22Rv1 (cell line): ENCODE measurements at regions not wholly inside any gene's neighbourhood (a gene's known extent, or its start where the extent isn't known, plus 50 kb on each side); places are given as distances from the start of the nearest gene placed in this dataset.
A peak's percentile ranks its signal among the peaks of the same experiment; 100 is the strongest.

ENCODE experiments used
- H3K27ac ChIP-seq: fragments of 450-650 bp; 2 replicates; pipeline ENCODE4 v1.5.1; 2017
- CTCF ChIP-seq: fragments of 450-650 bp; IDR thresholded peaks from 2 replicates; pipeline ENCODE4 v1.5.1; 2017; ENCODE audit warnings: mild to moderate bottlenecking
- ZFX ChIP-seq: fragments of 450-650 bp; IDR thresholded peaks from 2 replicates; pipeline ENCODE4 v1.6.1; 2017; ENCODE audit warnings: antibody characterized with exemption, borderline replicate concordance

DNA sequence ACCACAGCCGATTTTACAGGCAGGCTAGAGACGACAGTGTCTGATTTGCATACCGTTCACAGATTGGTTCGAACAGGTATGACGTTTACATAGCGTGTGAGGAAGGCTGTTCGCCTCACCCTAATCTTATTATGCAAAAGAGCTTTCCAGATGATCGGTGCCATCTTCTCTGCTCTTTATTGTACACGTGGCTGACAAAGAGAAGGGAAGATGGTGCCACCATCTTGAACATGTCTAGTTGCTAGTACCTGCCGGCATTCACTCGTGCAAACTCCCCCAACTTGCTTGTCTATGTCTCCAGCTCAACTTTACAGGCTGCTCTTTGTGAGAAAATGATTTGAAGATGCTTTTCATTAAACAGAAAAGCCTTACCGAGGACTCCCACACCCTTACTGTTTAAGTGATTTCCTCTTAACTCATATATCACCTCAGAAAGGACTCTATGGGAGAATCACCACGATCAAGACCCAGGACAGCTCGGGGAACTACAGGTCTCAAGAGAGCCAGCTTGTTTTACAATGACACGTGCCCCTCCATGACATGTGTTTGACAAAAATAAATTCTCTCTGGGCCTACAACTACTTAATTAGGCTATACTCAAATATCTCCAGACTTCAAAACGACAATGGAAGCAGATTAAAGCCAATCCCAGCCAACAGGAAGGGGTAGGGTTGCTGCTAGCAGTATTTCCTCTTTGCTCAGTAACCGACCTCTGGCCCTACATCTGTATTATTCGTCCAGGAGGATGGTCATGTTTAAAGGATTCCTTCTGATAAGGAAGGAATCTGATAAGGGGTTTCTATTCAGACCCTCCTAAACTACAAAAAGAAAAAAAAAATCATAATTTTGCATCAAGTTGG, 480.6 kb downstream of the TMEM114 start:
- TF ChIP-seq CTCF (no peak), ZFX (no peak)

DNA sequence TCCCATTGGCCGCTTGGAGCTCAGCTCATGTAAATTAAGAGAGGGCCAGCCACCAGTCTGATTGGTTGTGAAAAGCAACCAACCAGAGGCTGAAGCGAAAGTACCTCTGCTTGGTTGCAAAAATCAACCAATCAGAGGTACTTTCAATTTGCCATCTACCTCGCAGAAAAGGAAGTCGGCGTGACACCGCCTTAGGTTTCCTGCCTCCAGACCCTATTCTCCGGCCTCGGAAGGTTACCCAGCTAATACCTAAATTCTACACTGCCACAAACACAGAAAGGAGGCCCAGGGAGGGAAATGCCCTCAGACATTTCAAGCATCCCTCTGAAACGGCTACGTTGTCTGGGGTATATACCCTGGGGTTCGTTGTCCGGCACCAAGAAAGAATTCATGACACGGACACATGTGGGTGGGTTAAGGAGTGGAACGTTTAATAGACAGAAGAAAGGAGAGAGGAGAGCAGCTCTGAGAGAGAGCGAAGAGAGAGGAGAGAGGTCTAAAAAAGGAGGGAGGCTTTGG, 481.3 kb downstream of the TMEM114 start:
- TF ChIP-seq CTCF (no peak), ZFX (no peak)
- H3K27ac ChIP-seq: no peak overlapping the region; the same call in 1 of the 2 replicates

More for the DNA sequence above, 480.6 kb downstream of the TMEM114 start:
- H3K27ac ChIP-seq: peak overlapping the region; percentile 34; the same call in 1 of the 2 replicates

DNA sequence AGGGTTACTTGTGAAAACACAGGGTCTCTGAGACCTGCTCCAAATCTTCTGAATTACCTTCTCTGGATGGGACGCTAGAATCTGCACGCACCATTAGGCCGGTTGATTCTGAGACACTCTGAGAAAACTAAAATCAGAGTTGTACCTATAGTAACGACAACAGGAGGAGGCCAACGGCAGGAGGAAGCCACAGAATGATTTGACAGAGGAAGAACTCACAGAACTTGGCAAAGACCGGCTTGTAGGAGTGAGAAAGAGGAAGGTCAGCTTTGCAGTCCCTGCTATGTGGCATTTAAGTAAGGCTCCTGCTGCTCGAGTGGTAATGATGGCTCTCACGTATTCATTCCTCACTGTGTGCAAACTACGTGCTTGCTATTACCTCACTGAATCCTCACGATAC, 483.0 kb downstream of the TMEM114 start:
- no peak for TF ChIP-seq CTCF
- TF ChIP-seq ZFX: no peak
- H3K27ac ChIP-seq: no peak overlapping the region

DNA sequence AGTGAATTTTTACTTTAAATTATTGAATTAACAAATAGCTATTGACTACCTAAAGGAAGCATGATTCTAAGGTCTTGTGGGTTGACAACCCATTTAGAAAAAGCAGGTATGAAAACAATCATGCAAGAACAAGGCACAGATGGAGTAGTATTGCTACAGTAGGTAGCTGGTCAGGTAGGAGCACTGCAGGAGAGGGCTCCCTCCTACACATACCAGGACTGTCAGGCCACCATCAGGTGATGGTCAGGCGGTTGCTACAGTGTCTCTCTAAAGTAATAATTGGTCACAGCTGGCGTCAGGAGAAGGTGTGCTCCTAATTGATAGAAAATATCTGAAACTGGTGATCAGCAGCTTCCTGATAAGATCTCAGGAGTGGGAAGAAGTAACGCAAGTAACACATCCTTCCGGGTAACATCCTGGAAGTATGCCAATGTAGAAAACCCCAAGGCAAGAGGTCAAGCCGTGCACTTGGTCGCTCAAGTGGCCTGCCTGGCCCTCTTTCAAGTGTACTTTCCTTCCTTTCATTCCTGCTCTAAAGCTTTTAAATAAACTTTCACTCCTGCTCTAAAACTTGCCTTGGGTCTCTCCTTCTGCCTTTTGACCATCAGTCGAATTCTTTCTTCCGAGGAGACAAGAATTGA, 486.5 kb downstream of the TMEM114 start:
- TF ChIP-seq CTCF (no peak), ZFX (no peak)
- no peak overlapping the region for H3K27ac ChIP-seq

GRCh38 chr16:8099586-8099985, 490.7 kb downstream of the TMEM114 start:
- H3K27ac ChIP-seq: no peak overlapping the region
- TF ChIP-seq CTCF (no peak), ZFX (no peak)

DNA sequence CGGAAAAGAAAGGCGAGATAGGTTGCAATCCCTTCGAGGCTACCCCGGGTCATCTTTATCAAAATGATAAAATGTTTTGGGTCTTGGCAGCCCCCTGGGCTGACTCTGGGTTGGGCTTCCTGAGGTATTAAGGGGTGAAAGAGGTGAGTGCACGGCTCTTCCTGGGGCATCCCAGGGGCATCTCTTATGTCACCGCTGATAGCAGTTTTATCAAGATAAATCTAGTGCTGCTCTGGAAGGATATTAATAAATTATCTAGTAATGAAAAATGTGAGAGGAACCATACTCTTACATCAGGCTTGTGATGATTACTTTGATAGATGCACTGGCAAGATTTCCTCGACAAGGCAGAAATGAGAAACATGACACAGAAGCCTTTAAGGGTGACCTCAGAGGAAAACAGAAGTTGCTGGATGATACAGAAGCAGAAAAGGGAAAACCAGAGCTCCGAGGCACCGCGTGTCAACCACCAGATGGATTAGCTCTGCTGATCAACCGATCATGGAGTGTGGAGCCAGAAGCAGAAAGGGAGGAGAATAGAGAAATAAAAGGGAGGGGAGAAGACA, 491.3 kb downstream of the TMEM114 start:
- TF ChIP-seq ZFX (no peak), CTCF (no peak)
- H3K27ac ChIP-seq: no peak overlapping the region

DNA sequence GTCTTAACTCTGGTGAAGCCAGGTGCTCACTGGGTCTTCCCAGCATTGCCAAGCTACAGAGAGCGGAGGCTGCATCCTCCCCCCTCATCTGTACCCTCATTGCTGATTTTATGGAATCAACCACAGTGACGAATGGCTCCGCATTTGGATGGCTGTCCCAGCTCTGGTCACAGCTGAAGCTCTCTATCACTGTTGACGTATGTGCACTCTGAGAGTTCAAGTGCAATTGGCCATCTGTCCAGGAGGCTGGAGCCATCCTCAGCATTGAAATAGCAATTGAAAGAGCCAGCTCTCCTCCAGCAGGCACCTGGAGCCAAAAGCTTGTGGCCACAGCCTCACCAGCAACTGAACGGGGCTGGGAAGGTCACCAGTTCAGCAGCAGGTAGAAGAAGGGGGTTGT, 494.1 kb downstream of the TMEM114 start:
- no peak overlapping the region for H3K27ac ChIP-seq
- no peak for TF ChIP-seq ZFX
- TF ChIP-seq CTCF: no peak
